ENCODE measurements at regions not wholly inside any gene's neighbourhood (a gene's known extent, or its start where the extent isn't known, plus 50 kb on each side); places are given as distances from the start of the nearest gene placed in this dataset.

GRCh38 chr6:164417537-164418261 is 891.7 kb downstream of the C6orf118 start:
- DNase-seq, result no peak

GRCh38 chr6:164415832-164416563 is 893.4 kb downstream of the C6orf118 start:
- no peak for DNase-seq

GRCh38 chr6:164414695-164415094 is 894.7 kb downstream of the C6orf118 start:
- DNase-seq, result no peak

- DNase-seq, result no peak
Measured at GRCh38 chr6:164412566-164412965, 896.8 kb downstream of the C6orf118 start.

- DNase-seq, result no peak
Measured at GRCh38 chr6:164410017-164410416, 899.4 kb downstream of the C6orf118 start.

GRCh38 chr6:164409309-164410009 is 899.9 kb downstream of the C6orf118 start:
- DNase-seq, result no peak

GRCh38 chr6:164408868-164409267 is 900.5 kb downstream of the C6orf118 start:
- DNase-seq, result no peak

GRCh38 chr6:164404812-164405488 is 904.5 kb downstream of the C6orf118 start:
- no peak for DNase-seq

- no peak for DNase-seq
Measured at GRCh38 chr6:164401871-164402270, 907.5 kb downstream of the C6orf118 start.

GRCh38 chr6:164398647-164399046 is 910.8 kb downstream of the C6orf118 start:
- no peak for DNase-seq

- DNase-seq, result no peak
Measured at GRCh38 chr6:164396071-164397047, 913.0 kb downstream of the C6orf118 start.

GRCh38 chr6:164379795-164380194 is 929.6 kb downstream of the C6orf118 start:
- no peak for DNase-seq

GRCh38 chr6:164378330-164378729 is 931.1 kb downstream of the C6orf118 start:
- no peak for DNase-seq

GRCh38 chr6:164377348-164377918 is 932.0 kb downstream of the C6orf118 start:
- DNase-seq, result no peak

- DNase-seq, result no peak
Measured at GRCh38 chr6:164370773-164371172, 938.6 kb downstream of the C6orf118 start.

GRCh38 chr6:164359441-164359840 is 944.9 kb downstream of the QKI start:
- no peak for DNase-seq

GRCh38 chr6:164359036-164359435 is 944.5 kb downstream of the QKI start:
- no peak for DNase-seq

- no peak for DNase-seq
Measured at GRCh38 chr6:164356814-164357213, 942.3 kb downstream of the QKI start.

- no peak for DNase-seq
Measured at GRCh38 chr6:164347455-164347854, 932.9 kb downstream of the QKI start.

- DNase-seq, result no peak
Measured at GRCh38 chr6:164346631-164347030, 932.1 kb downstream of the QKI start.

- no peak for DNase-seq
Measured at GRCh38 chr6:164345806-164346496, 931.4 kb downstream of the QKI start.
